ENCODE measurements at regions not wholly inside any gene's neighbourhood (a gene's known extent, or its start where the extent isn't known, plus 50 kb on each side); places are given as distances from the start of the nearest gene placed in this dataset.

DNA sequence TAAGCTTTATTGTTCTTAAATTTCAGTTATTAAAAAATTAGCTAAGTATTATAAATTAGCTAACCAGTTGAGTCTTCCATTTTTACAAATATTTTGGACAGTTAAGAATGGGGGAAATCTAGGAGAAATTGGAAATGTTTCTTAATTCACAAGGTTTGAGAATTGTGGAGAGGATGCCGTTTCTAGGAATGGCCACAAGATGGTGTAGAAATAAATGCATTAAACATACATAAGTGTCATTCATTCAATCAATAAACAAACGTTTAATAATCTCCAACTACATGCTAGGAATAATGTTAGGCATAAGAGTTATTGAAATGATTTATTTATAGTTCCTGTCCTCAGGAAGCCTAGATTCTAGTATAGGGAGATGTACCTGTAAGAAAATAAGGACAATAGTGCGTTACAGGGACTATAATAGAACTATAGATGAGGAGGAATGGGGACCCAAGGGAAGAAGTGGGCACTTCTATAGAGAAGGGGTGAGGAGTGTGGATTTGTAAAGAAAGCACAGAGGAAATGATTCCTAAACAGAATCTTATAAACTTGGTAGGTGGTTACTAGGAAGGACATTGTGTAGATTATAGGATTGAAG lies 195.7 kb upstream of the ANK2 start:
- Mint-ChIP-seq H3K4me1 (ENCODE audit: low read depth) (no peaks in the 10 kb centered on the region), H3K27ac (no peak overlapping the region), H3K27me3 (ENCODE audit: low read depth) (peaks cover 5% of the 10 kb centered on the region), H3K9me3 (ENCODE audit: insufficient read depth) (no peaks in the 10 kb centered on the region), H3K36me3 (ENCODE audit: low read depth) (no peaks in the 10 kb centered on the region), H3K4me3 (no peak overlapping the region)
- ChIA-PET CTCF (no interaction called here), POLR2A (no interaction called here)
- ATAC-seq (no peak), DNase-seq (no peak)

DNA sequence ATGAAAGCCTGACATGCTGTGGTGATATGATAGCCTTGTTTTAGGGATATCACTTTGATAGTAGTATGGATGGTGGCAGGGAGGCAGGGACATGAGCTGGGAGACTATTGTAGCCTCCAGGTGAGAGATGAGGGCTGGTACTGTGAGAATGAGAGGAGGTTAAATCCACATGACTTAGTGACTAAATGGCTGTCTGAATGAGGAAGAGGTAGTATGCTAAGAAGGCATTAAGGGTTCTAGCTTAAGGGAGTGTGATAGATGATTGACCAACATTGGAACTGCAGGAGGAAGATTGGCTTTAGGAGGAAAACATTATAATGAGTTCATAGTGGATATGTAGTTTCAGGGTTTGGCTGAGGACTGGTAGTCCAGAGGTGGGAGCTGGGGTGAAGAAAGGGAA lies 195.0 kb upstream of the ANK2 start:
- CTCF ChIA-PET = interaction anchor here (1.0 kb wide), 1 partner anchor 84 kb away, joined by 3 read pairs; no protein-coding TSS in a partner anchor
- DNase-seq (no peak), ATAC-seq (no peak)
- Mint-ChIP-seq H3K36me3 (ENCODE audit: low read depth) (no peaks in the 10 kb centered on the region), H3K27ac (no peak overlapping the region), H3K9me3 (ENCODE audit: insufficient read depth) (no peaks in the 10 kb centered on the region), H3K27me3 (ENCODE audit: low read depth) (peaks cover 8% of the 10 kb centered on the region), H3K4me1 (ENCODE audit: low read depth) (no peaks in the 10 kb centered on the region), H3K4me3 (no peak overlapping the region)
- POLR2A ChIA-PET = no interaction called here

DNA sequence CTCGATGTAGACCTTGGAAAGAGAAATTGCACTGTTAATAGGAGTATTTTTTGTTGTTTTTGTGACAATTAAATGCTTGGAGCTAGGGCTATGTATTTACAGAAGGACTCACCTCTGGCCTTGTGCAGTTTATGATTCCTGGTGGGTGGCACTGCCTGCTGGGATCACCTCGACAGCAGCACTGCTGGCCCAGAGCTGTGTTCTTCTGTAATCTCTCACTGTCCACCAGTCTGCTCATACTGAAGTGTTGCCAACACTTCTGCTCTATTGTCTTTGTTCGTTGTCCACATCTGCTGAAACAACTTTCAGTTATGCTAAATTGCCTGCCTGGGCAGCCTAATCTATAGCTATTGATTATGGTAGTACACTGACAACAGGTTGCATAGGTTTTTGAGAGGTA lies 194.4 kb upstream of the ANK2 start:
- Mint-ChIP-seq H3K9me3 (ENCODE audit: insufficient read depth) (no peaks in the 10 kb centered on the region), H3K4me1 (ENCODE audit: low read depth) (no peaks in the 10 kb centered on the region), H3K27me3 (ENCODE audit: low read depth) (peaks cover 8% of the 10 kb centered on the region), H3K4me3 (no peak overlapping the region), H3K36me3 (ENCODE audit: low read depth) (no peaks in the 10 kb centered on the region), H3K27ac (no peak overlapping the region)
- DNase-seq (no peak), ATAC-seq (no peak)
- POLR2A ChIA-PET = no interaction called here
- CTCF ChIA-PET = interaction anchor here (1.0 kb wide), 1 partner anchor 84 kb away, joined by 3 read pairs; no protein-coding TSS in a partner anchor

DNA sequence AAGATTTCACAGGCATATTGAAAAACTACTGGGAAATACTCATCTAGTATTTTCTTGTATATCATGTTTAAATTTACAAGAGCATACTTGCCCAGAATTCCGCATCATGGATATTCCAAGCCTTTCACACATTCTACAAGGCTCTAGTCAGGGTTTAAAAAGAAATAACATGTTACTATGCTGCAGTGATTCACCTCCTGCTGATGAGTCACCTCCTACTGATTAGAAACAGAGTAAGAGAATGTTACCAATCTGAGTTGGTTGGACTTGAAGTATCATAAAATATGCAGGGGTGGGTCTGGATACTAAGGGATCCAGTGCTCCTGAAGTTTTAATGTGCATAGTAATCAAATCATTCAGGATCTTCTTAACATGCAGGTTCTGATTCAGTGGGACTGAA lies 192.0 kb upstream of the ANK2 start:
- CTCF ChIA-PET = no interaction called here
- ATAC-seq = no peak
- no peaks in the 10 kb centered on the region for H3K4me1 Mint-ChIP-seq (ENCODE audit: low read depth)

DNA sequence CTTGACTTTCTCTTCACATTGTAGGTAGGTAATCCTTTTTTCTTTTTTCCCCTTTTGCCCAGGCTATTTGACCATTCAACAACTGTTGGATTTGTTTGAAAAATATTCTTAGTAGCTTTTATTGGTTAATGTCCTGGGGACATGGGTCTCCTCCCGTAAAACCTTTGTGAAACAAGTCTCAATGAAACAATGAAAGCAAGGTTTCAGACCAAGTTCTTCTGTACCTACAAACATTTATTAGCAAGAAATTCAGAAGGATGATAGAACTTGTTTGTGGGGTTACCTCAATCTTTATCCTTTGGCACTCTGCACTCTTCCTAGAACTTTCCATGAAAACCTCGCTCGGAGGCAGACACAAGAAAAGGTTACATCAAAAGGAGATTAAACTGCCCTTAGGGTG lies 190.7 kb upstream of the ANK2 start:
- Mint-ChIP-seq H3K27ac (no peak overlapping the region), H3K4me3 (no peak overlapping the region), H3K9me3 (ENCODE audit: insufficient read depth) (no peaks in the 10 kb centered on the region), H3K27me3 (ENCODE audit: low read depth) (peaks cover 8% of the 10 kb centered on the region), H3K36me3 (ENCODE audit: low read depth) (no peaks in the 10 kb centered on the region), H3K4me1 (ENCODE audit: low read depth) (no peaks in the 10 kb centered on the region)
- ATAC-seq (no peak), DNase-seq (no peak)
- CTCF ChIA-PET = no interaction called here
- POLR2A ChIA-PET = no interaction called here

More for the DNA sequence above, 192.0 kb upstream of the ANK2 start:
- Mint-ChIP-seq H3K4me3 (no peak overlapping the region), H3K36me3 (ENCODE audit: low read depth) (no peaks in the 10 kb centered on the region), H3K27ac (no peak overlapping the region), H3K9me3 (ENCODE audit: insufficient read depth) (no peaks in the 10 kb centered on the region), H3K27me3 (ENCODE audit: low read depth) (peaks cover 8% of the 10 kb centered on the region)
- POLR2A ChIA-PET = no interaction called here
- no peak for DNase-seq

DNA sequence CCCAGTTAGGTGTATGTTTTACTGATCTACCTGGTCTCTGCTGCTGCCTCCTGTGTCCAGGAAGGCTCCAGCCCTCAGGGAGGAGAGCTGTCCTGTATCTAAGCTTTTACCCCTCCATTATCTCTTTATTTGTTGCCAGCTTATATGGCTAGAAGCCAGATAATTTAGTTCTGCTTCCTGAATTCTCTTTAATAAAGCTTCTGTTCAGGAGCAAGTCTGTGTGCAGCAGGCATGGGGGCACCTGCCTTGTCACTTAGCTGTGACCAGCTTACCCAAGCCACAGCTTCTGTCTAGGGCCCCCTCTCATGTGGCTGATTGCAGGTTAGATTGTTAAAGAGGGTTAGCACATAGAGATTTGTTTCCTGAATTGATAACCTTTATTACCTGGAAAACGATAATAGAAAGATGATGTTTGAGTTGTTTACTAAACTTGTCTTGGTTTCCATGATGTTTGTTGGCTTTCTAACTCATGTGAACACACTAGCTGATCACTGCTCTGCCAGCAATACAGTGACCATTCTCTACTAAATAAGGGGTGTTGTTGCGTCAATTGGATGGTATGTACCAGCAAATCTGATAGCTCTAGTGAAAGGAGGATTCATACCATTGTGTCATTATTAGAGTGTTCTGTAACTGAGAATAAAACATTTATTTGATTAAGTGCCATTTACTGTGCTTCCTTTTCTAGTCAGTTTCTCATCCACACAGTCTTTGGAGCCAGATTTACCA lies 189.8 kb upstream of the ANK2 start:
- no peak for DNase-seq
- H3K27ac Mint-ChIP-seq = no peak overlapping the region
- H3K4me3 Mint-ChIP-seq = no peak overlapping the region
- ATAC-seq = no peak
- H3K27me3 Mint-ChIP-seq (ENCODE audit: low read depth) = peaks cover 5% of the 10 kb centered on the region
- H3K9me3 Mint-ChIP-seq (ENCODE audit: insufficient read depth) = no peaks in the 10 kb centered on the region
- ChIA-PET POLR2A (no interaction called here), CTCF (no interaction called here)
- no peaks in the 10 kb centered on the region for H3K4me1 Mint-ChIP-seq (ENCODE audit: low read depth)
- H3K36me3 Mint-ChIP-seq (ENCODE audit: low read depth) = no peaks in the 10 kb centered on the region

DNA sequence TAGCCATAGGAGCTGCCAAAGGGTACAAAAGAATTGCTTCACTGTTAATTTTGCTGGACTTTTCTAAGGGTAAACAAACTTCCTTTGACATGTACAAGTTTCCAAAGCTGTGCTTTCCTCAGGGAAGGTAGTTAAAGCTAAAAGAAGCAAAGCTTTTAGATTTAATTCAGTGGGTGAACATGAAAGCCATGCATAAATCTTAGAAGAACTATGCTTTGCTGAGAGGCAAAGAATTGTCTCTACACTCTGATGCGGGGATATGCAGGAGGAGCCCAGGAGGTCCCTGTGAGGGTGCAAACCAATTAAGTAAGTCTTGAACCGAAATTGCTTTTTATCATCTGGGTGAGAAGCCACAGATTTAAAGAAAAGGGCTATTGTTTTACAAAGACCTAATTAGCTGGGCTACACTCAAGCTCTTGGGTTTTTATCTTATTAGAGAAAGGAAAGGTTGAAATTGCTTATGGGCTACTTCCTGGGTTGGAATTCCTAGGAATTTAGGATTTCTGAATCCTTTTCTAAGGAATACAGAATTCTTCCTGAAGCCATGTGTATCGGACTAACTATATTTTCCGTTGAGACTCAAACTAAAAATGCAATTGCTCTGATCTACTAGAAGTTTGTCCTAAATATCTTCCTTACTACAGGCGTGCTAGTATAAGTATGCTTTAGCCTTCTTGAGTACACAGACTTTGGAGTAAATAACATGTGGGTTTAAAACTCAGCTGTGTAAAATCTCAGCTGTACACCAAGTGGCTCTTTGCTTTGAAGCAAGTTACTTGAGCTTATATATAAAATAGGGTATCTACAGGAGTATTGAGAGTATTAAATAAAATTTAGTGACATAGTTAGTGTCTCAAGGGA lies 188.4 kb upstream of the ANK2 start:
- POLR2A ChIA-PET = no interaction called here
- Mint-ChIP-seq H3K27me3 (ENCODE audit: low read depth) (peaks cover 5% of the 10 kb centered on the region), H3K36me3 (ENCODE audit: low read depth) (no peaks in the 10 kb centered on the region), H3K27ac (no peak overlapping the region), H3K4me1 (ENCODE audit: low read depth) (no peaks in the 10 kb centered on the region), H3K4me3 (no peak overlapping the region), H3K9me3 (ENCODE audit: insufficient read depth) (no peaks in the 10 kb centered on the region)
- DNase-seq (no peak), ATAC-seq (no peak)
- CTCF ChIA-PET = no interaction called here

DNA sequence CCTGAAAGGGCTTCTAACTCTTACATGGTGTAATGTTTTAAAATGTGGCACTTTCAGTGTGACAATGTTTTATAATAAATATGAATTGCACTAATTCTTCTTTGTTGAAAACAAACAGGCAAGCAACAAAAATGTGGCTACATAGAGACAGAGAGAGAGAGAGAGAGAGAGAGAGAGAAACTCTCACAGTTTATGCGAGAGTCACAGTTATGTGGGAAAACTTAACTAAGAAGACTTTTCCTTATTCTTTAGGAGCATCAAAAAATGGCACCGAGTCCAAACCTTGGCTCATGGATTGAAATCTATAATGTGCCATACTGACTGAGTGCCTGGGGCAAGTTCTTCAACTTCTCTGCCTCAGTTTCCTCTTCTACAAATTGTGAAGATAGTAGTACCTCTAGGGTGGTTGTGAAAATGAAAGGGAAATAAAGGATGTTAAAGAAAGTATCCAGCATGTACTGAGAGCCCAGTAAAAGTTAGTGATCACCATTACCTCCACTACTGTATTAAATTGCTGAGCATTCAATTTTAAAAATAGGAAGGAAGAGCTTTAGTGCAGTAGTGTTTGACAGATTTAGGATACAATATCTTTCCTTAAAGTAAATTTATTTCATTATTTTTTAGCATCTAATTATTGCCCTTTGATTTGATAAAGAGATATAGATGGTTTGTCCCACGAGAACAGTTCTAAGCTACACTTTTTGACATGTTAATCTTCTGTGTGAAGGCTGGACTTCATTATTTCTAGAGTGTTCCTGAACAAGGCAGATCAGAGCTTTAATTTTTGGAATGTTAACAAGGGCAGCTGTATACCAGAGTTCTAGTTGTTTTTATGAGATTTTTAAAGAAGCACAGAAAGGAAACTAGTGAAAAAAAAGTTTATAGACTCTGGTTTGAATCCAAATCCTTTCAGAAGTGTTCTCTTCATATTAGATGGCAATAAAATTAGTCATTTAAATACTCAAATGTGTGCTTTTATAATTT lies 187.5 kb upstream of the ANK2 start:
- ChIA-PET POLR2A (interaction anchor here (0.5 kb wide), 1 partner anchor 93 kb away, joined by 3 read pairs; no protein-coding TSS in a partner anchor), CTCF (no interaction called here)
- Mint-ChIP-seq H3K9me3 (ENCODE audit: insufficient read depth) (no peaks in the 10 kb centered on the region), H3K27me3 (ENCODE audit: low read depth) (peaks cover 5% of the 10 kb centered on the region), H3K4me3 (no peak overlapping the region), H3K36me3 (ENCODE audit: low read depth) (no peaks in the 10 kb centered on the region), H3K27ac (no peak overlapping the region), H3K4me1 (ENCODE audit: low read depth) (no peaks in the 10 kb centered on the region)
- DNase-seq (no peak), ATAC-seq (no peak)

DNA sequence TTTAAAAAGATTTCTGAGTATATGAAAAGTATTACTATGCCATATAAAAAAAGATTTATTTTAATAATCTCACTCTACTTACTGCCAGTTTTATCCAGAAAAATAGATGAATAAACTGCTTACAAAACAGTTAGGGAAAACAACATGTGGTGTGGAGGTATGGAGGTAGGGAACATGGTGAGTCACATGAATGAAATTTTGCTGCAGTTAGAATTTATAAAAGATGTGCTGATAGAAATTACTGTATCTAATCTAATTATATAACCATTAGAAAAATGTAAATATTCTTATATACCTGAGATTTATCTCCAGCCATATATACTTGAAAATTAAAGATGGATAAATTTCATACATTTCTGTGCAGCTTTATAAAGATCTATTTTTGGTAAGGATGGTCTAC lies 184.0 kb upstream of the ANK2 start:
- CTCF ChIA-PET = interaction anchor here (0.6 kb wide), 1 partner anchor 132 kb away, joined by 3 read pairs; no protein-coding TSS in a partner anchor
- Mint-ChIP-seq H3K4me1 (ENCODE audit: low read depth) (no peaks in the 10 kb centered on the region), H3K27ac (no peak overlapping the region), H3K4me3 (no peak overlapping the region), H3K27me3 (ENCODE audit: low read depth) (no peaks in the 10 kb centered on the region), H3K36me3 (ENCODE audit: low read depth) (no peaks in the 10 kb centered on the region), H3K9me3 (ENCODE audit: insufficient read depth) (no peaks in the 10 kb centered on the region)
- no peak for ATAC-seq
- POLR2A ChIA-PET = no interaction called here
- no peak for DNase-seq

DNA sequence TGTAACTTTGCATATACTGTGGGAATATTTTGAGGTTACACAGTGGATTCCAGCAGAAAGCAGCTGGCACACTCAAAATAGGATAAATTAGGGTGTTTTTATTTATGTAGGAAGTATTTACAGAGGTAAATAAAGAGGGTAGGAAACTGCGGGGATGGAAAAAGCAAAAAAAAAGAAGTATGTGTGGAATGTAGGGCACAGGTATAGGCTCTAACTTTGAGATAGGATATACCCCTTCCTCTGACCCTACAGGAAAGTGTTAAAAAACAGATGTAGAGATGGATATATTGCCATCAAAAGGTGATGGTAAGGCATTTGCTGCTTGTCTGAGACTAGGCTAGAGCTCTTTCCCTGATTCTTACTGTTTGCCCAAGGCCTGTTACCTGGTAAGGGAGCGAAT lies 173.1 kb upstream of the ANK2 start:
- CTCF ChIA-PET = no interaction called here
- H3K27me3 Mint-ChIP-seq (ENCODE audit: low read depth) = no peaks in the 10 kb centered on the region
- DNase-seq (no peak), ATAC-seq (no peak)
- no peak overlapping the region for H3K4me3 Mint-ChIP-seq
- no peaks in the 10 kb centered on the region for H3K36me3 Mint-ChIP-seq (ENCODE audit: low read depth)
- no peak overlapping the region for H3K27ac Mint-ChIP-seq
- no peaks in the 10 kb centered on the region for H3K4me1 Mint-ChIP-seq (ENCODE audit: low read depth)
- POLR2A ChIA-PET = no interaction called here
- no peaks in the 10 kb centered on the region for H3K9me3 Mint-ChIP-seq (ENCODE audit: insufficient read depth)

DNA sequence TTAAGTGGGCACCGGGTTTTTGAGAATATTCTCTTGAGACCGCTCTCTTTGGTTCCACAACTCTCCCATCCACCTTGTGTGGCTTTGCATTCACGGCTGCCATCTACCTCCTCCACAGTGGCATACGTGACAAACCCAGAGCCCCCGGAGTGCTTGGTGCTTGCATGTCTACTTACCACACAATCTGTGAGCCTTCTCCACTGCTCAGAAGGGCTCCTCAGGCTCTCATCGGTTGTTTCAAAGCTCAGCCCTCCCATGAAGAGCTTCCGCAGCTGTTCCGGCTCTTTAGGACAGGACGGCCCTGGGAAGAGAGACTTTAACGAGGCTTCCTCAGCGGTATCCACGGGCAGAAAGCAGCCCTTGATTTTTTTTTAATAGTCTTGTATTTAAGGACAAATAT lies 167.6 kb upstream of the ANK2 start:
- H3K36me3 Mint-ChIP-seq (ENCODE audit: low read depth) = no peaks in the 10 kb centered on the region
- POLR2A ChIA-PET = no interaction called here

More for the DNA sequence above, 167.6 kb upstream of the ANK2 start:
- H3K27ac Mint-ChIP-seq = no peak overlapping the region
- DNase-seq (no peak), ATAC-seq (no peak)
- CTCF ChIA-PET = interaction anchor here (1.1 kb wide), 1 partner anchor 56 kb away, joined by 3 read pairs; no protein-coding TSS in a partner anchor
- no peaks in the 10 kb centered on the region for H3K27me3 Mint-ChIP-seq (ENCODE audit: low read depth)
- H3K9me3 Mint-ChIP-seq (ENCODE audit: insufficient read depth) = no peaks in the 10 kb centered on the region
- no peak overlapping the region for H3K4me3 Mint-ChIP-seq
- no peaks in the 10 kb centered on the region for H3K4me1 Mint-ChIP-seq (ENCODE audit: low read depth)
